Glomerular endothelial cell (primary cell): ENCODE measurements at regions not wholly inside any gene's neighbourhood (a gene's known extent, or its start where the extent isn't known, plus 50 kb on each side); places are given as distances from the start of the nearest gene placed in this dataset.
A peak's percentile ranks its signal among the peaks of the same experiment; 100 is the strongest.

ENCODE experiments used
- DNase-seq: peaks from one replicate; pipeline ENCODE4 v3.0.0-alpha.2; 2011; ENCODE audit warnings: low read depth, low spot score; ENCODE audit errors: extremely low read depth

GRCh38 chr15:60057554-60057953, 53.4 kb downstream of the FOXB1 start:
- no peak for DNase-seq

GRCh38 chr15:60059186-60059585, 55.1 kb downstream of the FOXB1 start:
- no peak for DNase-seq

GRCh38 chr15:60061758-60062157, 57.6 kb downstream of the FOXB1 start:
- no peak for DNase-seq

DNA sequence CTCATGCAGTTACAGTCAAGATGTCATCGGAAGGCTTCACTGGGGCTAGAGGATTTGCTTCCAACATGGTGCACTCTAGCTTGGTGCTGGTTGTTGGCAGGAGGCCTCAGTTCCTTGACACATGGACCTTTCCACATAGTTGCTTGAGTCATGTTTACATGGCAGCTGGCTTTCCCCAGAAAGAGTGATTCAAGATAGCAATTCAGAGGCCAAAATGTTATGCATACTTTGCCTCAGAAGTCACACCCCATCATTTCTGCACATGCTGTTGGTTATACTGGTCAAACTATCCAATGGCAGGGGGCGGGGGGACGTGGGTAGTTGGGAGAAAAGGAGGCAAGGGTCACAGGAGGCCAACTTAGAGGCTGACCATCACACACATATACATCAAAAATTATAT, 58.7 kb downstream of the FOXB1 start:
- no peak for DNase-seq

GRCh38 chr15:60065951-60066350, 61.8 kb downstream of the FOXB1 start:
- no peak for DNase-seq

GRCh38 chr15:60070838-60071493, 66.9 kb downstream of the FOXB1 start:
- DNase-seq: peak; percentile 29

DNA sequence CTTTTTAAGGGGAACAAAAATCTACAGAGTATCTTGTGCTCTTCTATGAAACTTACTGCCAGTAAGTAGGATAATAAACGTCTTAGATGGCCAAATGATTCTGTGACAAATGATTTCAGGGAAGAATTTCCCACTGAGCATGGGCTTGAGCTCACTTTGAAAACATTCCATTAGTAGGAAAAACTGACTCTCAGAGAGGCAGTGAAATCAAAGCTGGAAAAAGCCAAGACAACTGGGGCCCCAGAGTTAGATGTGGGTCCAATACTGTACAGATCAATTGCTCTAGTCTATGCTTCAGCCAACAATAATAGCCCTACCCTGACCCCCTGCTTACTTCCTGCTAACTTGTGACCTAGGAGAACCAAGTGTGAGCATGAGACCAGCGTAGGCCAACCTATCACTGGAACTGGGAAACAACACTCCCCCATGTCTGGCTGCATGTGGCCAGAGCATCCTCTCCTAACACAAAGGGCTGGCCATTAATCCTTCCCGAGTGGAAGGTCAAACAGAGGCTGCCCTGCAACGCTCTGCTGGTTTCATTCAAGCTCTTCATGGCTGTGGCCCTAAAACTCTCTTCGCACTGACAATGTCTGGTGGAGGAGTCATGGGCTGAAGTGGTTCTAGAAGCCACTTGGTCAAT, 68.8 kb downstream of the FOXB1 start:
- no peak for DNase-seq

DNA sequence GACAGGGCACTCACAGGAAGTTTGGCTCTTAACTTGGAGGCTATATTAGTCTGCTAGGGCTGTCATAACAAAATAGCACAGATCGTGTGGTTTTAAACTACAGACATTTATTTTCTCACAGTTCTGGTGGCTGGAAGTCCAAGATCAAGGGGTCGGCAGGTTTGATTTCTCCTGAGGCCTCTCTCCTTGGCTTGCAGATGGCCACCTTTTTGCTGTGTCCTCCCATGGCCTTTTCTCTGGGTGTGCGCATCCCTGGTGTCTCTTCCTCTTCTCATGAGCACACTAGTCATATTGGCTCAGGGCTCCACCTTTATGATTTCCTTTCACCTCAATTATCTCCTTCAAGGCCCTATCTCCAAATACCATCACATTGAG, 69.3 kb downstream of the FOXB1 start:
- no peak for DNase-seq

- no peak for DNase-seq
Observed at GRCh38 chr15:60074181-60074885, 70.2 kb downstream of the FOXB1 start.

- DNase-seq: no peak
Observed at GRCh38 chr15:60076045-60076444, 71.9 kb downstream of the FOXB1 start.

GRCh38 chr15:60076582-60077276, 72.6 kb downstream of the FOXB1 start:
- DNase-seq: no peak

DNA sequence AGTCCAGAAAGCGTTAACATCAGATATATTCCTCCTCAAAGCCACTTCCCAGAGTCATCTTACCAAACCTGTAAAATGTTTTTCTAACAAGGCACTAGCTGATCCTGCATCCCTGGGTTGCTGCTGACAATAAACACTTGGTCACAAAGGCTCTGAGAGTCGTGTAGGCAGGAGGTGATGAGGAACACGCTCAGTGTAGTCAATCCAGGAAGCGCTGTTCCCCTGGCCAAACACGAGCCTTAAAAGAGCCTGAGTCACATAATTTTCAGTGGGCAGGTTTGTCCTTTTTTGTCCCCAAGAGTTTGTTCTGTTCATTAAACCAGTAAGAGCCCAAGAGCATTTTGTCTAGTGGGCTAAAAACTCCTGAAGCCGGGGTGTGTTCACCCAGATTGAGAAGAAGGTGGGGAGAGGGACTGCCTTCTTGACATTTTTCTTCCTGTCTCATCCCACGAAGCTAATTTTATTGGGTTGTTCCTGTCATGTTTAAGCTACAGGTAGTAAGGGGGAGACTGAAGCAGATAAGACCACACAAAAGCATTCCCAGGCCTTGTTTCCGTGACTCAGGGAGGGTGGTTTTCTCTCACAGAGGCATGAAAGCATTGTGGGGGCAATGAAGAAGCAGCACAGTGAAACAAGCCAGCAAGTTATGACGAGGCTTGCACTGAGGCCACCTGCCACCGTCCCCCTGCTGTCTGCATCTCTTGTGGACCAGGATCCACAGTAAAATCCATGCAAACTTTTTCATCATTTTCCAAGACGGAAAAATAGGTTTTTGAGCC, 73.7 kb downstream of the FOXB1 start:
- no peak for DNase-seq

DNA sequence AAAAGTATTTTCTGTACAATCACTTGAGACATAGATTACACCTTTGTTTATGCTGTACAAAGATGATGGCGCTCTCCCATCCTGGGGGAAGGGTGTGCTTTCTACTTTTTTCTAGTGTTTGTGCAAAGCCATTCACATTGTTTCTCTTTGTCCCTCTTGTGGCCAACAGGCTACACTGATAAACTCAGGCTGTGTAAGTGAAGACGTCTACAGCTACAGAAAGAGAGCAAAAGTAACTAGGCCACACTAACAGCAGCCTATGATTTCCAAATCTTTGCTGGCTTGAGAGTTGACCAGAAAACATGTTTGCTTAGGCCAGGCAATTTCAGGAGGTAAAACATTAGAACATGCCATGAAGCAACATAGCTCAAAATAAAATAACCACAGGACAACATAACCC, 75.1 kb downstream of the FOXB1 start:
- no peak for DNase-seq

- no peak for DNase-seq
Observed at GRCh38 chr15:60081976-60082375, 77.9 kb downstream of the FOXB1 start.

DNA sequence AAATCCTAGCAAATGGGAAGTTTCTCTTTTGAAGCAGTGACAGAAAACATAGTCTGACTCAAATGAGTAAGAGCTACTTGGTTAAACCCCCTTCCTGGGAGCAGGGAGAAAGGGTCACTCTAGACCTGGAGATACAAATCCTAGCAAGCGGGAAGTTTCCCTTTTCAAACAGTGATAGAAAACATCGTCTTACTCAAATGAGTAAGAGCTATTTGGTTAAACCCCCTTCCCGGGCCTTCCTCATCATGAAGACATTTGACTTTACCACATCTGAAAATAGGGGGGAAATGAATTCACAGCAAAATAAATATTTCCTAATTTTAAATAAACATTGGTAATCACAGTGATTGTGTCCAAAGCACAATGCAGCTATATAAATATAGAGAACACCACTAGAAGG, 79.2 kb downstream of the FOXB1 start:
- DNase-seq: no peak

- no peak for DNase-seq
Observed at GRCh38 chr15:60086681-60087429, 82.7 kb downstream of the FOXB1 start.

DNA sequence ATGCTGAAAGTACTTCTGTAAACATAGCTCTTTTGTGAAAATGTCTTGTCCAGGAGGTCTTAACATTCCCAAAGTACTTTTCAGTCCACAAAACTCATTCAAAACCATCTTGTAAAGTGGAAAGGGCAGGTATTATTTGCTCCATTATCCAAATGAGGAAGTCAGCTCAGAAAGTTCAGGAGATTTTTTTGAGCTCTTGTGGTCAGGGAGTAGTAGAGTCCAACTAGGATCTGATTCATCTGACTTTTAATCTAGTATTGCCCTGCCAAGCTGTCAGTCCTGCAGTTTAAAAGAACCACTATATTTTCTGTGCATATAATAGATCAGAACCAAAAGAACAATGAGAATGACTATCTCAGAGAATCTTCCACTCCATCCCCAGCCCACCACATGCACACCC, 83.5 kb downstream of the FOXB1 start:
- no peak for DNase-seq

GRCh38 chr15:60090747-60091146, 86.6 kb downstream of the FOXB1 start:
- no peak for DNase-seq

DNA sequence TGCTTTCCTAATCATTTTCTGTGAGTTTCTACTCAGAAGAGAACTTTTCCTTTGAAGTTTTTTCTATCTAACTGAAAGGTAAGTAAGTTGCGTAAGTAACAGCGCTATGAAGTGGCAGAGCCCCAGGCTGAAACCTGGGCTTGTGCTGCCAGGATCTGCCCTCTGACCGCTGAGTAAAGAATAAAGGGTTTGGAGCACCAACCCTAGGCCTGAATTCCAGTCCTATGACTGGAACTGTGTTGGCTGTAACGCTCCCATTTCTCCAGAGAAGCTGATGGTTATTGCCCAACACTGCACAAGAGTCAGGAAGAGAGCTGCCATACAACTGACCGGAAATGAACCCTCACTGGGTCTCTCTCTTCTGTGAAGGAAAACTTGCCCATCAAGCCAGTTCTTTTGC, 87.0 kb downstream of the FOXB1 start:
- no peak for DNase-seq

DNA sequence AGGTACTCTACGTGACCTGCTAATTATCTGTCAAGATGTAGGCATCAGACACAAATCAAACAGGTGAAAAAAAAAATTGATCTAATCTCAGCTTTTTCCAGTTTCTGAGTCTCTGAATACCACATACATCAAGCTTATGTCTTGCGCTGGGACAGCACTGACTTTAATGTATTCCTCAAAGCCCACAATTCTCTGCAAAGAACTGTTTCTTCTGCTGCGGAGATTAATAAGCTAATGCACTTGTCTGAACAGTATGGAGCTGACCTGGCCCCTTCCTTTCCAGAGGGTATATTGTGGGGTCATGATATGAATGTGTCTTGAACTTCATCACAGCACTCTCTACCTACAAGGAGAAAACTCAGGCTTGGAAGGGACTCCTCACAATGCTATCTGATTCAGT, 87.8 kb downstream of the FOXB1 start:
- no peak for DNase-seq
